Neural cell (in vitro differentiated cells): ENCODE measurements at regions not wholly inside any gene's neighbourhood (a gene's known extent, or its start where the extent isn't known, plus 50 kb on each side); places are given as distances from the start of the nearest gene placed in this dataset.

ENCODE experiments used
- H2AFZ ChIP-seq: fragments of 200-600, 300-800 bp; sonication (generic), shearing (Covaris generic); 2 replicates; pipeline ENCODE4 v1.6.0; 2014; ENCODE audit warnings: low read depth, mild to moderate bottlenecking, antibody characterized with exemption, low read length, moderate library complexity
- H3F3A ChIP-seq: fragments of 200-600 bp; shearing (Covaris generic); 2 replicates; pipeline ENCODE4 v1.6.1; 2016; ENCODE audit warnings: mild to moderate bottlenecking, moderate library complexity, mixed read lengths, antibody characterized with exemption, low read length; ENCODE audit not compliant: insufficient read depth, poor library complexity, severe bottlenecking
- H3K27ac ChIP-seq: fragments of 200-600, 300-800 bp; sonication (generic), shearing (Covaris generic); 2 replicates; pipeline ENCODE4 v1.5.1; 2014; ENCODE audit warnings: mild to moderate bottlenecking, low read length, moderate library complexity
- H3K27me3 ChIP-seq: fragments of 300-800, 200-600 bp; sonication (generic), shearing (Covaris generic); 2 replicates; pipeline ENCODE4 v1.6.0; 2014; ENCODE audit warnings: mild to moderate bottlenecking, low read depth, low read length, moderate library complexity; ENCODE audit not compliant: insufficient read depth
- H3K36me3 ChIP-seq: fragments of 300-800, 200-600 bp; sonication (generic), shearing (Covaris generic); 2 replicates; pipeline ENCODE4 v1.5.1; 2014; ENCODE audit warnings: mild to moderate bottlenecking, antibody characterized with exemption, low read length, moderate library complexity; ENCODE audit not compliant: insufficient read depth
- H3K4me2 ChIP-seq: fragments of 300-800, 200-600 bp; sonication (generic), shearing (Covaris generic); 2 replicates; pipeline ENCODE4 v1.6.0; 2014; ENCODE audit warnings: mild to moderate bottlenecking, low read length
- H3K4me3 ChIP-seq: fragments of 300-800, 200-600 bp; sonication (generic), shearing (Covaris generic); 2 replicates; pipeline ENCODE4 v1.5.1; 2014; ENCODE audit warnings: mild to moderate bottlenecking, low read length, moderate library complexity
- H3K79me2 ChIP-seq: fragments of 200-600 bp; shearing (Covaris generic); replicated peaks from 2 replicates; pipeline ENCODE4 v1.6.0; 2014; ENCODE audit warnings: mild to moderate bottlenecking, low read length, moderate library complexity; ENCODE audit not compliant: insufficient read depth
- H3K9ac ChIP-seq: fragments of 300-800, 200-600 bp; sonication (generic), shearing (Covaris generic); 2 replicates; pipeline ENCODE4 v1.6.1; 2016; ENCODE audit warnings: mild to moderate bottlenecking, low read length, mixed read lengths
- H3K9me2 ChIP-seq: fragments of 200-600 bp; shearing (Covaris generic); 2 replicates; pipeline ENCODE4 v1.6.1; 2016; ENCODE audit warnings: mild to moderate bottlenecking, low read length, mixed read lengths; ENCODE audit not compliant: insufficient read depth
- H3K9me3 ChIP-seq: fragments of 200-600, 300-800 bp; sonication (generic), shearing (Covaris generic); 2 replicates; pipeline ENCODE4 v1.6.1; 2016; ENCODE audit warnings: mild to moderate bottlenecking, mixed run types, low read length, moderate library complexity, mixed read lengths
- H4K20me1 ChIP-seq: fragments of 200-600 bp; shearing (Covaris generic); 2 replicates; pipeline ENCODE4 v1.6.1; 2016; ENCODE audit warnings: mild to moderate bottlenecking, mixed run types; ENCODE audit not compliant: insufficient read depth
- CTCF ChIP-seq: fragments of 450-650 bp; IDR thresholded peaks from 2 replicates; pipeline ENCODE4 v1.5.1; 2014; ENCODE audit warnings: antibody characterized with exemption, mild to moderate bottlenecking, moderate library complexity; ENCODE audit not compliant: poor library complexity, severe bottlenecking
- EP300 ChIP-seq: fragments of 450-650 bp; conservative IDR thresholded peaks from 2 replicates; pipeline ENCODE4 v1.6.1; 2014; ENCODE audit warnings: antibody characterized with exemption, mild to moderate bottlenecking, moderate library complexity; ENCODE audit not compliant: poor library complexity, severe bottlenecking
- EZH2 ChIP-seq: fragments of 200-600, 300-800 bp; shearing (Covaris generic), sonication (generic); IDR thresholded peaks from 2 replicates; pipeline ENCODE4 v1.6.1; 2014; ENCODE audit warnings: antibody characterized with exemption, low read length, borderline replicate concordance, mild to moderate bottlenecking; ENCODE audit not compliant: insufficient read depth, poor library complexity, severe bottlenecking
- MXI1 ChIP-seq: fragments of 450-650 bp; conservative IDR thresholded peaks from 2 replicates; pipeline ENCODE4 v1.6.1; 2014; ENCODE audit warnings: antibody characterized with exemption, mild to moderate bottlenecking; ENCODE audit not compliant: poor library complexity, severe bottlenecking
- POLR2AphosphoS5 ChIP-seq: IDR thresholded peaks from 2 replicates; pipeline ENCODE4 v1.6.1; 2012
- RAD21 ChIP-seq: fragments of 450-650 bp; conservative IDR thresholded peaks from 2 replicates; pipeline ENCODE4 v1.6.1; 2014; ENCODE audit warnings: antibody characterized with exemption, mild to moderate bottlenecking, moderate library complexity
- REST ChIP-seq: IDR thresholded peaks from 2 replicates; pipeline ENCODE4 v1.6.1; 2012; ENCODE audit warnings: borderline replicate concordance
- SMC3 ChIP-seq: fragments of 450-650 bp; conservative IDR thresholded peaks from 2 replicates; pipeline ENCODE4 v1.6.1; 2014; ENCODE audit warnings: antibody characterized with exemption, mild to moderate bottlenecking, moderate library complexity; ENCODE audit not compliant: poor library complexity
- TAF1 ChIP-seq: IDR thresholded peaks from 2 replicates; pipeline ENCODE4 v1.6.1; 2012; ENCODE audit warnings: low read depth

DNA sequence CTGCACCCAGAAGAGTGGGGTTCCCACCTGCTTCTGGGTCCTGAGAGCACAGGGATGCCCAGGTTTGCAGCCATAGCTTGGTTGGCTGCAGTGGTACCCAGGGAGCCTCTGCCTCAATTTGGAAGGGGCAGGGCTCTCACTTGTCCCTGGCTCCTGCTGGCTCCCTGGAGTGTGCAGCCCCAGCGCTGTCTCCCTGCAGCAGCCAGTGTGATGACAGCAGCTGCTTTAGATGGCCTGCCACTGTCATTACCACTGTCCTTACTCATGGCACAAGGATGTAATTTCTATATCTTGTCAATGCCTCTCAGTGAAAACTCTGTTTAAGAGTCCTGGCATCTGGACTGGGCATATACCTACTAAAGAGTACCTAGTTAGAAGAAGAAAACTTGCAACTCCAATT lies 250.9 kb downstream of the KIF20B start:
- no peak overlapping the region for H3K4me2 ChIP-seq
- no peak overlapping the region for H3K4me3 ChIP-seq
- no peak for TF ChIP-seq POLR2AphosphoS5
- no peak for TF ChIP-seq REST
- no peak for TF ChIP-seq EP300
- no peak for TF ChIP-seq MXI1
- no peaks in the 10 kb centered on the region for H3K9me3 ChIP-seq
- no peaks in the 10 kb centered on the region for H3K36me3 ChIP-seq
- H3K27me3 ChIP-seq, result no peaks in the 10 kb centered on the region
- no peaks in the 10 kb centered on the region for H3K9me2 ChIP-seq
- no peak overlapping the region for H3K27ac ChIP-seq
- no peaks in the 10 kb centered on the region for H3F3A ChIP-seq
- no peaks in the 10 kb centered on the region for H4K20me1 ChIP-seq
- no peak overlapping the region for H2AFZ ChIP-seq
- H3K79me2 ChIP-seq, result no peaks in the 10 kb centered on the region
- H3K9ac ChIP-seq, result no peak overlapping the region

- Histone ChIP-seq H3F3A (no peaks in the 10 kb centered on the region), H3K27me3 (no peaks in the 10 kb centered on the region), H3K79me2 (no peaks in the 10 kb centered on the region), H3K36me3 (no peaks in the 10 kb centered on the region), H3K4me3 (no peak overlapping the region), H4K20me1 (no peaks in the 10 kb centered on the region), H2AFZ (no peak overlapping the region), H3K9me3 (no peaks in the 10 kb centered on the region), H3K27ac (no peak overlapping the region), H3K9me2 (no peaks in the 10 kb centered on the region), H3K9ac (no peak overlapping the region), H3K4me2 (no peak overlapping the region)
- TF ChIP-seq CTCF (no peak), TAF1 (no peak), POLR2AphosphoS5 (no peak), REST (no peak), RAD21 (no peak), SMC3 (no peak), MXI1 (no peak), EZH2 (no peak)
Measured at GRCh38 chr10:89952751-89953150, 251.4 kb downstream of the KIF20B start.
